Hepatocyte (in vitro differentiated cells): ENCODE measurements at regions not wholly inside any gene's neighbourhood (a gene's known extent, or its start where the extent isn't known, plus 50 kb on each side); places are given as distances from the start of the nearest gene placed in this dataset.

ENCODE experiments used
- DNase-seq: peaks from one replicate; pipeline ENCODE4 v3.0.0-alpha.2; 2016; ENCODE audit warnings: low spot score
- H2AFZ ChIP-seq: fragments of 200-600 bp; sonication (generic); 2 replicates; pipeline ENCODE4 v1.6.0; 2016; ENCODE audit warnings: antibody characterized with exemption, mild to moderate bottlenecking
- H3K27ac ChIP-seq: fragments of 200-600 bp; sonication (generic); 2 replicates; pipeline ENCODE4 v1.5.1; 2016; ENCODE audit warnings: mild to moderate bottlenecking
- H3K27me3 ChIP-seq: fragments of 200-600 bp; sonication (generic); 2 replicates; pipeline ENCODE4 v1.6.1; 2016
- H3K36me3 ChIP-seq: fragments of 200-600 bp; sonication (generic); replicated peaks from 2 replicates; pipeline ENCODE4 v1.5.1; 2016; ENCODE audit warnings: low read depth; ENCODE audit not compliant: insufficient read depth
- H3K4me1 ChIP-seq: fragments of 200-600 bp; sonication (generic); 2 replicates; pipeline ENCODE4 v1.5.1; 2016; ENCODE audit warnings: mild to moderate bottlenecking, moderate library complexity; ENCODE audit not compliant: insufficient read depth
- H3K4me2 ChIP-seq: fragments of 200-600 bp; sonication (generic); 2 replicates; pipeline ENCODE4 v1.6.0; 2016
- H3K4me3 ChIP-seq: fragments of 200-600 bp; sonication (generic); 2 replicates; pipeline ENCODE4 v1.5.1; 2016; ENCODE audit warnings: mild to moderate bottlenecking
- H3K79me2 ChIP-seq: fragments of 200-600 bp; sonication (generic); 2 replicates; pipeline ENCODE4 v1.6.0; 2017; ENCODE audit warnings: mild to moderate bottlenecking
- H3K9me2 ChIP-seq: fragments of 200-600 bp; sonication (generic); replicated peaks from 2 replicates; pipeline ENCODE4 v1.6.0; 2017; ENCODE audit warnings: mild to moderate bottlenecking; ENCODE audit not compliant: insufficient read depth
- H3K9me3 ChIP-seq: fragments of 200-600 bp; sonication (generic); 2 replicates; pipeline ENCODE4 v1.5.1; 2016; ENCODE audit warnings: low read depth, mild to moderate bottlenecking
- H4K20me1 ChIP-seq: fragments of 200-600 bp; sonication (generic); 2 replicates; pipeline ENCODE4 v1.6.0; 2016; ENCODE audit warnings: mild to moderate bottlenecking; ENCODE audit not compliant: insufficient read depth, poor library complexity, severe bottlenecking
- CTCF ChIP-seq: fragments of 200-600 bp; sonication (generic); IDR thresholded peaks from 2 replicates; pipeline ENCODE4 v1.5.1; 2016; ENCODE audit warnings: antibody characterized with exemption, mild to moderate bottlenecking; ENCODE audit not compliant: poor library complexity
- EZH2 ChIP-seq: fragments of 200-600 bp; sonication (generic); IDR thresholded peaks from 2 replicates; pipeline ENCODE4 v1.6.1; 2016; ENCODE audit warnings: antibody characterized with exemption, mild to moderate bottlenecking, borderline replicate concordance
- EZH2phosphoT487 ChIP-seq: fragments of 200-600 bp; sonication (generic); IDR thresholded peaks from one replicate; pipeline ENCODE4 v1.6.1; 2018; ENCODE audit warnings: antibody characterized with exemption, mild to moderate bottlenecking, low read depth, moderate library complexity; ENCODE audit not compliant: unreplicated experiment, severe bottlenecking
- WGBS: methylation state at CpG from one replicate; pipeline ENCODE4 v1.1.6; 2016; ENCODE audit warnings: low lambda C conversion rate; ENCODE audit errors: missing lambda C conversion rate; 5-methylcytosine and 5-hydroxymethylcytosine counted together

GRCh38 chr4:12399781-12400180, 971.1 kb upstream of the HS3ST1 start:
- no peak for DNase-seq
- no peaks in the 10 kb centered on the region for H3K27me3 ChIP-seq
- H2AFZ ChIP-seq: no peak overlapping the region
- H3K9me2 ChIP-seq: no peaks in the 10 kb centered on the region
- no peak overlapping the region for H3K27ac ChIP-seq
- H4K20me1 ChIP-seq: no peaks in the 10 kb centered on the region
- no peaks in the 10 kb centered on the region for H3K4me1 ChIP-seq
- H3K36me3 ChIP-seq: no peaks in the 10 kb centered on the region
- no peak overlapping the region for H3K4me3 ChIP-seq
- no peak for TF ChIP-seq EZH2
- no peak for TF ChIP-seq CTCF
- TF ChIP-seq EZH2phosphoT487: no peak
- no peaks in the 10 kb centered on the region for H3K9me3 ChIP-seq
- no peaks in the 10 kb centered on the region for H3K79me2 ChIP-seq
- WGBS: 58% methylated on average over 4 of the region's 4 CpGs
- no peak overlapping the region for H3K4me2 ChIP-seq

GRCh38 chr4:12393631-12394262, 965.1 kb upstream of the HS3ST1 start:
- H3K4me2 ChIP-seq: no peak overlapping the region
- WGBS: 75% methylated on average over 2 of the region's 2 CpGs
- no peak overlapping the region for H3K27ac ChIP-seq
- no peaks in the 10 kb centered on the region for H3K4me1 ChIP-seq
- H3K9me3 ChIP-seq: no peaks in the 10 kb centered on the region
- H3K36me3 ChIP-seq: no peaks in the 10 kb centered on the region
- H3K4me3 ChIP-seq: no peak overlapping the region
- no peaks in the 10 kb centered on the region for H3K27me3 ChIP-seq
- H2AFZ ChIP-seq: no peak overlapping the region
- no peaks in the 10 kb centered on the region for H3K79me2 ChIP-seq
- no peak for DNase-seq
- TF ChIP-seq EZH2phosphoT487: no peak
- no peak for TF ChIP-seq CTCF
- TF ChIP-seq EZH2: no peak
- no peaks in the 10 kb centered on the region for H4K20me1 ChIP-seq
- no peaks in the 10 kb centered on the region for H3K9me2 ChIP-seq

- DNase-seq: no peak
- no peak overlapping the region for H2AFZ ChIP-seq
- no peaks in the 10 kb centered on the region for H3K9me3 ChIP-seq
- TF ChIP-seq CTCF (no peak), EZH2 (no peak), EZH2phosphoT487 (no peak)
- H4K20me1 ChIP-seq: no peaks in the 10 kb centered on the region
- H3K4me2 ChIP-seq: no peak overlapping the region
- no peak overlapping the region for H3K4me3 ChIP-seq
- no peaks in the 10 kb centered on the region for H3K36me3 ChIP-seq
- H3K27me3 ChIP-seq: no peaks in the 10 kb centered on the region
- no peaks in the 10 kb centered on the region for H3K4me1 ChIP-seq
- H3K27ac ChIP-seq: no peak overlapping the region
- 96% methylated on average over 2 of the region's 2 CpGs for WGBS
- H3K79me2 ChIP-seq: no peaks in the 10 kb centered on the region
- H3K9me2 ChIP-seq: no peaks in the 10 kb centered on the region
Measured at GRCh38 chr4:12389604-12390003, 960.9 kb upstream of the HS3ST1 start.

GRCh38 chr4:12382567-12382966, 953.9 kb upstream of the HS3ST1 start:
- Histone ChIP-seq H4K20me1 (no peaks in the 10 kb centered on the region), H2AFZ (no peak overlapping the region), H3K27me3 (no peaks in the 10 kb centered on the region), H3K4me3 (no peak overlapping the region), H3K36me3 (no peaks in the 10 kb centered on the region), H3K9me2 (no peaks in the 10 kb centered on the region), H3K79me2 (no peaks in the 10 kb centered on the region), H3K4me2 (no peak overlapping the region), H3K27ac (no peak overlapping the region), H3K4me1 (no peaks in the 10 kb centered on the region), H3K9me3 (peaks cover 4% of the 10 kb centered on the region)
- DNase-seq: no peak
- TF ChIP-seq EZH2: no peak
- TF ChIP-seq EZH2phosphoT487: no peak
- no peak for TF ChIP-seq CTCF
- 92% methylated on average over 2 of the region's 2 CpGs for WGBS
